H1 (cell line): ENCODE measurements at regions not wholly inside any gene's neighbourhood (a gene's known extent, or its start where the extent isn't known, plus 50 kb on each side); places are given as distances from the start of the nearest gene placed in this dataset.

Experiments used
- CTCF ChIA-PET: fragments of 300-600 bp; sonication (Branson Sonifier 250); formaldehyde crosslinking; loops from one replicate; lab custom pipeline; 2021; ENCODE audit not compliant: partially characterized antibody; lab: Charles Lee
- POLR2A ChIA-PET: fragments of 300-600 bp; sonication (Branson Sonifier 250); formaldehyde crosslinking; loops from one replicate; lab custom pipeline; 2021; ENCODE audit warnings: inconsistent platforms; ENCODE audit not compliant: partially characterized antibody; lab: Charles Lee
- DNase-seq, 2 experiments: peaks; one replicate each; pipeline versions ENCODE4 v3.0.0 to v3.0.0-alpha.2; 2010 to 2022; ENCODE audit warnings: low spot score in 2 of 2, low read depth in 1 of 2, mixed read lengths in 1 of 2
- FAIRE-seq: peaks from 2 replicates; lab custom pipeline; 2011; peaks lifted over from hg19 to GRCh38; lab: Jason Lieb, UNC
- H2AFZ ChIP-seq: 2 replicates; pipeline ENCODE4 v1.8.1; 2012; ENCODE audit warnings: low read length, inconsistent platforms
- H2AK5ac ChIP-seq: 2 replicates; pipeline ENCODE4 v1.6.1; 2013; ENCODE audit warnings: low read depth, low read length
- H2BK120ac ChIP-seq: replicated peaks from 2 replicates; pipeline ENCODE3; 2013; ENCODE audit warnings: low read depth, low read length, inconsistent platforms
- H2BK12ac ChIP-seq: 2 replicates; pipeline ENCODE4 v1.6.1; 2013; ENCODE audit warnings: low read depth, low read length
- H2BK15ac ChIP-seq: 2 replicates; pipeline ENCODE4 v1.6.1; 2013; ENCODE audit warnings: low read length
- H2BK20ac ChIP-seq: 2 replicates; pipeline ENCODE4 v1.6.1; 2013; ENCODE audit warnings: low read length
- H2BK5ac ChIP-seq: 2 replicates; pipeline ENCODE4 v1.6.1; 2013; ENCODE audit warnings: low read depth, low read length
- H3K14ac ChIP-seq: 2 replicates; pipeline ENCODE4 v1.6.1; 2013; ENCODE audit warnings: inconsistent platforms; ENCODE audit not compliant: insufficient read length
- H3K18ac ChIP-seq: 2 replicates; pipeline ENCODE4 v1.6.1; 2013; ENCODE audit warnings: low read length; ENCODE audit errors: extremely low read depth
- H3K23ac ChIP-seq: 2 replicates; pipeline ENCODE4 v1.6.1; 2013; ENCODE audit warnings: inconsistent platforms; ENCODE audit not compliant: insufficient read length
- H3K23me2 ChIP-seq: 2 replicates; pipeline ENCODE4 v1.6.1; 2013; ENCODE audit warnings: low read depth, low read length
- H3K27ac ChIP-seq: 2 replicates; pipeline ENCODE4 v1.6.1; 2011; ENCODE audit warnings: low read depth, low read length, inconsistent platforms
- H3K27me3 ChIP-seq, 4 experiments: replicated peaks in 1 of 4; 1 replicate in 1 of 4; 2 replicates in 3 of 4; pipeline versions ENCODE4 v1.6.1 to v1.8.1; 2011 to 2013; ENCODE audit warnings: low read length in 3 of 4, mild to moderate bottlenecking in 3 of 4, inconsistent platforms in 2 of 4, mixed read lengths in 2 of 4, moderate library complexity in 1 of 4; ENCODE audit not compliant: control insufficient read depth in 3 of 4, insufficient read depth in 3 of 4; ENCODE audit errors: extremely low read depth in 1 of 4
- H3K36me3 ChIP-seq, 4 experiments: 2 replicates each; pipeline versions ENCODE4 v1.6.1 to v1.8.1; 2011 to 2013; ENCODE audit warnings: mild to moderate bottlenecking in 4 of 4, low read length in 3 of 4, moderate library complexity in 2 of 4, control low read depth in 1 of 4, inconsistent platforms in 1 of 4; ENCODE audit not compliant: insufficient read depth in 4 of 4, control insufficient read depth in 2 of 4
- H3K4ac ChIP-seq: replicated peaks from 2 replicates; pipeline ENCODE3; 2013; ENCODE audit warnings: low read length, low read depth, mixed read lengths, inconsistent platforms; ENCODE audit not compliant: insufficient read length
- H3K4me1 ChIP-seq, 4 experiments: replicated peaks in 1 of 4; 1 replicate in 1 of 4; 2 replicates in 3 of 4; pipeline versions ENCODE4 v1.6.1 to v1.8.1; 2011 to 2013; ENCODE audit warnings: low read length in 3 of 4, inconsistent platforms in 2 of 4, mixed read lengths in 1 of 4; ENCODE audit not compliant: insufficient read depth in 4 of 4, control insufficient read depth in 3 of 4
- H3K4me2 ChIP-seq, 2 experiments: 2 replicates each; pipeline versions ENCODE4 v1.6.1 to v1.8.1; 2011 to 2013; ENCODE audit warnings: low read depth in 2 of 2, low read length in 2 of 2, control low read depth in 1 of 2, inconsistent platforms in 1 of 2, mild to moderate bottlenecking in 1 of 2; ENCODE audit not compliant: insufficient read depth in 1 of 2
- H3K4me3 ChIP-seq, 4 experiments: fragments of 200-600, 300-600 bp in 1 of 4; sonication (generic), shearing (Covaris generic), sonication (Bioruptor Twin) in 1 of 4; 2 replicates each; pipeline versions ENCODE4 v1.5.1 to v1.8.1; 2011 to 2016; ENCODE audit warnings: low read length in 4 of 4, low read depth in 3 of 4, control low read depth in 2 of 4, inconsistent platforms in 2 of 4, mild to moderate bottlenecking in 2 of 4, mixed read lengths in 1 of 4, moderate library complexity in 1 of 4; ENCODE audit not compliant: insufficient read depth in 2 of 4; ENCODE audit errors: extremely low read depth in 1 of 4
- H3K56ac ChIP-seq: replicated peaks from 2 replicates; pipeline ENCODE3; 2013; ENCODE audit warnings: low read depth, mild to moderate bottlenecking, mixed read lengths, low read length, inconsistent platforms; ENCODE audit not compliant: insufficient read length
- H3K79me1 ChIP-seq: 2 replicates; pipeline ENCODE4 v1.6.1; 2013; ENCODE audit warnings: low read depth, low read length, control low read depth
- H3K79me2 ChIP-seq, 2 experiments: 2 replicates each; pipeline versions ENCODE4 v1.6.1 to v1.8.1; 2012 to 2013; ENCODE audit warnings: low read length in 2 of 2, mild to moderate bottlenecking in 2 of 2, inconsistent platforms in 1 of 2; ENCODE audit not compliant: insufficient read depth in 2 of 2, control insufficient read depth in 1 of 2
- H3K9ac ChIP-seq, 4 experiments: replicated peaks in 1 of 4; 1 replicate in 1 of 4; 2 replicates in 3 of 4; pipeline versions ENCODE4 v1.6.1 to v1.8.1; 2011 to 2013; ENCODE audit warnings: low read depth in 3 of 4, low read length in 3 of 4, control low read depth in 2 of 4, mild to moderate bottlenecking in 2 of 4, moderate library complexity in 2 of 4, inconsistent platforms in 1 of 4; ENCODE audit errors: extremely low read depth in 1 of 4
- H3K9me3 ChIP-seq, 2 experiments: 2 replicates each; pipeline versions ENCODE4 v1.6.1 to v1.8.1; 2012 to 2013; ENCODE audit warnings: mild to moderate bottlenecking in 2 of 2, moderate library complexity in 2 of 2, control low read depth in 1 of 2, inconsistent platforms in 1 of 2, low read depth in 1 of 2, low read length in 1 of 2, mixed read lengths in 1 of 2; ENCODE audit not compliant: insufficient read depth in 2 of 2
- H4K20me1 ChIP-seq, 2 experiments: replicated peaks in 1 of 2; 2 replicates each; pipeline versions ENCODE3 to v1.8.1; 2011 to 2013; ENCODE audit warnings: inconsistent platforms in 2 of 2, low read length in 2 of 2, mild to moderate bottlenecking in 1 of 2; ENCODE audit not compliant: insufficient read depth in 2 of 2, control insufficient read depth in 1 of 2
- H4K5ac ChIP-seq: 2 replicates; pipeline ENCODE4 v1.6.1; 2013; ENCODE audit warnings: low read length, low read depth, mixed read lengths, inconsistent platforms; ENCODE audit not compliant: insufficient read length
- H4K8ac ChIP-seq: 2 replicates; pipeline ENCODE4 v1.8.0; 2013; ENCODE audit warnings: mild to moderate bottlenecking, moderate library complexity, low read length, inconsistent platforms; ENCODE audit not compliant: insufficient read depth; ENCODE audit errors: extremely low read depth
- H4K91ac ChIP-seq: replicated peaks from 2 replicates; pipeline ENCODE3; 2013; ENCODE audit warnings: low read length, mixed read lengths, inconsistent platforms; ENCODE audit not compliant: insufficient read length
- RFX5 ChIP-seq: IDR thresholded peaks from 2 replicates; pipeline ENCODE4 v1.6.1; 2011; ENCODE audit warnings: low read depth, low read length, improper control_type of control experiment, borderline replicate concordance
- SIRT6 ChIP-seq: IDR thresholded peaks from one replicate; pipeline ENCODE4 v1.7.1; 2012; ENCODE audit warnings: low read length, inconsistent platforms
- WGBS, 2 experiments: shearing (Covaris generic) in 1 of 2; methylation state at CpG; one replicate each; pipeline versions ENCODE4 v1.1.6 to v1.1.7; 2013 to 2015; ENCODE audit warnings: low lambda C conversion rate in 2 of 2, mixed read lengths in 2 of 2, inconsistent platforms in 1 of 2, low coverage in 1 of 2, missing lambda C conversion rate in 1 of 2; ENCODE audit not compliant: insufficient replicate concordance in 2 of 2, insufficient coverage in 1 of 2, insufficient read length in 1 of 2; ENCODE audit errors: extremely low coverage in 1 of 2, missing lambda C conversion rate in 1 of 2; 5-methylcytosine and 5-hydroxymethylcytosine counted together

GRCh38 chr2:42942214-42942989 lies 150.0 kb upstream of the HAAO start:
- no peaks in the 10 kb centered on the region for H3K23me2 ChIP-seq
- no peak overlapping the region for H3K23ac ChIP-seq
- DNase-seq, result no peak
- peak overlapping the region; percentile 43; the same call in 1 of the 2 replicates for H4K8ac ChIP-seq
- ChIA-PET CTCF (interaction anchor here (0.6 to 9.4 kb wide), 9 partner anchors 11 to 375 kb away, joined by 3 to 217 read pairs (median 4); no protein-coding TSS in a partner anchor), POLR2A (no interaction called here)
- H4K91ac ChIP-seq, result no peak overlapping the region
- TF ChIP-seq SIRT6 (no peak), RFX5 (no peak)
- H3K4ac ChIP-seq, result no peak overlapping the region
- no peak overlapping the region for H3K4me2 ChIP-seq
- no peak overlapping the region for H3K27ac ChIP-seq
- peak overlapping the region; percentile 18; the same call in 1 of the 2 replicates for H2BK15ac ChIP-seq
- H3K27me3 ChIP-seq, result no peaks in the 10 kb centered on the region
- no peak overlapping the region for H3K4me3 ChIP-seq
- H2AK5ac ChIP-seq, result no peak overlapping the region
- no peak for FAIRE-seq
- H2BK120ac ChIP-seq, result no peak overlapping the region
- no peaks in the 10 kb centered on the region for H3K79me2 ChIP-seq
- H2BK5ac ChIP-seq, result no peak overlapping the region
- H2BK20ac ChIP-seq, result no peak overlapping the region
- H3K9me3 ChIP-seq, result no peaks in the 10 kb centered on the region
- no peak overlapping the region for H3K14ac ChIP-seq
- H2BK12ac ChIP-seq, result no peak overlapping the region
- WGBS, 2 experiments, result 89% methylated on average over 8 of the region's 8 CpGs; no CpG with 5 or more reads in 1 of the 2 experiments
- H3K79me1 ChIP-seq, result no peaks in the 10 kb centered on the region
- H4K5ac ChIP-seq, result no peak overlapping the region
- no peaks in the 10 kb centered on the region for H3K36me3 ChIP-seq
- peaks cover 0 to 3% (median 0%) of the 10 kb centered on the region in 4 experiments; a peak in 3 of 7 replicates for H3K4me1 ChIP-seq
- no peaks in the 10 kb centered on the region for H4K20me1 ChIP-seq
- no peak overlapping the region for H3K56ac ChIP-seq
- no peak overlapping the region for H2AFZ ChIP-seq
- H3K18ac ChIP-seq, result no peak overlapping the region
- no peak overlapping the region for H3K9ac ChIP-seq
